Keratinocyte (primary cell): ENCODE measurements at regions not wholly inside any gene's neighbourhood (a gene's known extent, or its start where the extent isn't known, plus 50 kb on each side); places are given as distances from the start of the nearest gene placed in this dataset.

Experiments
- DNase-seq: peaks from one replicate; pipeline ENCODE4 v3.0.0-alpha.2; 2011; ENCODE audit warnings: low read depth, missing footprints, low spot score
- FAIRE-seq: peaks from 2 replicates; lab custom pipeline; 2011; peaks lifted over from hg19 to GRCh38; lab: Jason Lieb, UNC
- H2AFZ ChIP-seq: 2 replicates; pipeline ENCODE4 v1.6.0; 2012; ENCODE audit warnings: low read length, control low read depth, inconsistent platforms; ENCODE audit not compliant: control insufficient read depth
- H3K27ac ChIP-seq: 2 replicates; pipeline ENCODE4 v1.5.1; 2011; ENCODE audit warnings: low read length; ENCODE audit not compliant: control insufficient read depth, insufficient read depth
- H3K27me3 ChIP-seq: 3 replicates; pipeline ENCODE4 v1.6.0; 2011; ENCODE audit warnings: low read length; ENCODE audit not compliant: control insufficient read depth, insufficient read depth; ENCODE audit errors: extremely low read depth
- H3K36me3 ChIP-seq, 2 experiments: 2 replicates in 1 of 2; 3 replicates in 1 of 2; pipeline ENCODE4 v1.5.1; 2011; ENCODE audit warnings: low read length in 2 of 2, mild to moderate bottlenecking in 1 of 2; ENCODE audit not compliant: control insufficient read depth in 2 of 2, insufficient read depth in 2 of 2; ENCODE audit errors: extremely low read depth in 1 of 2
- H3K4me1 ChIP-seq: 3 replicates; pipeline ENCODE4 v1.5.1; 2011; ENCODE audit warnings: low read length; ENCODE audit not compliant: control insufficient read depth, insufficient read depth; ENCODE audit errors: extremely low read depth
- H3K4me2 ChIP-seq: 3 replicates; pipeline ENCODE4 v1.6.0; 2011; ENCODE audit warnings: low read depth, low read length; ENCODE audit not compliant: control insufficient read depth, insufficient read depth; ENCODE audit errors: extremely low read depth
- H3K4me3 ChIP-seq, 3 experiments: fragments of 200-600 bp in 1 of 3; sonication (generic) in 1 of 3; 2 replicates in 2 of 3; 3 replicates in 1 of 3; pipeline ENCODE4 v1.5.1; 2011 to 2016; ENCODE audit warnings: low read length in 3 of 3, mild to moderate bottlenecking in 3 of 3, control low read depth in 2 of 3, inconsistent platforms in 1 of 3, low read depth in 1 of 3, mixed read lengths in 1 of 3, mixed run types in 1 of 3, moderate library complexity in 1 of 3; ENCODE audit not compliant: control insufficient read depth in 2 of 3, insufficient read depth in 2 of 3; ENCODE audit errors: extremely low read depth in 1 of 3
- H3K79me2 ChIP-seq: 2 replicates; pipeline ENCODE4 v1.6.0; 2012; ENCODE audit warnings: low read length; ENCODE audit not compliant: control insufficient read depth, insufficient read depth
- H3K9ac ChIP-seq: 3 replicates; pipeline ENCODE4 v1.6.0; 2011; ENCODE audit warnings: low read length; ENCODE audit not compliant: control insufficient read depth, insufficient read depth; ENCODE audit errors: extremely low read depth
- H3K9me1 ChIP-seq: 3 replicates; pipeline ENCODE4 v1.6.0; 2011; ENCODE audit warnings: low read length; ENCODE audit not compliant: control insufficient read depth, insufficient read depth; ENCODE audit errors: extremely low read depth
- H3K9me3 ChIP-seq: 2 replicates; pipeline ENCODE4 v1.5.1; 2012; ENCODE audit warnings: low read depth, low read length; ENCODE audit not compliant: control insufficient read depth
- H4K20me1 ChIP-seq: 3 replicates; pipeline ENCODE4 v1.6.0; 2011; ENCODE audit warnings: low read length; ENCODE audit not compliant: control insufficient read depth, insufficient read depth; ENCODE audit errors: extremely low read depth
- CTCF ChIP-seq, 3 experiments: IDR thresholded peaks in 1 of 3; conservative IDR thresholded peaks in 1 of 3; optimal IDR thresholded peaks in 1 of 3; 2 replicates in 2 of 3; 3 replicates in 1 of 3; pipeline versions ENCODE3 to v1.5.1; 2011; ENCODE audit warnings: low read length in 3 of 3, mild to moderate bottlenecking in 3 of 3, moderate library complexity in 2 of 3, control low read depth in 1 of 3, inconsistent platforms in 1 of 3; ENCODE audit not compliant: insufficient read depth in 2 of 3; ENCODE audit errors: extremely low read depth in 1 of 3
- EZH2 ChIP-seq: IDR thresholded peaks from one replicate; pipeline ENCODE4 v1.6.1; 2012; ENCODE audit warnings: inconsistent platforms, mild to moderate bottlenecking, low read length, moderate library complexity
- dilution Hi-C: fragments of 300-500 bp; cut with MboI; formaldehyde crosslinking; loops from one replicate; pipeline ENCODE4 v1.7.0; 2020; ENCODE audit warnings: low sequenced_read_pairs; ENCODE audit not compliant: extremely low pct_ligation_motif_present

- no peak overlapping the region for H3K4me2 ChIP-seq
- dilution Hi-C loops: no loop called here
- H3K9me1 ChIP-seq: no peaks in the 10 kb centered on the region
- no peak overlapping the region for H3K9ac ChIP-seq
- no peaks in the 10 kb centered on the region for H3K79me2 ChIP-seq
- H3K9me3 ChIP-seq: no peaks in the 10 kb centered on the region
- DNase-seq (no peak), FAIRE-seq (no peak)
- no peak overlapping the region for H3K4me3 ChIP-seq
- no peak overlapping the region for H2AFZ ChIP-seq
- H3K4me1 ChIP-seq: no peaks in the 10 kb centered on the region
- no peak overlapping the region for H3K27ac ChIP-seq
- no peaks in the 10 kb centered on the region for H3K36me3 ChIP-seq
- no peaks in the 10 kb centered on the region for H4K20me1 ChIP-seq
- no peak for TF ChIP-seq EZH2
- H3K27me3 ChIP-seq: peaks cover 4% of the 10 kb centered on the region
These were observed 211.9 kb upstream of the CADM1 start for GRCh38 chr11:115716080-115716479.

- Histone ChIP-seq H3K9me1 (no peaks in the 10 kb centered on the region), H3K27ac (no peak overlapping the region), H3K27me3 (peaks cover 11% of the 10 kb centered on the region), H3K4me2 (no peak overlapping the region), H4K20me1 (no peaks in the 10 kb centered on the region), H2AFZ (no peak overlapping the region), H3K4me1 (no peaks in the 10 kb centered on the region), H3K9me3 (no peaks in the 10 kb centered on the region), H3K4me3 (no peak overlapping the region), H3K9ac (no peak overlapping the region), H3K36me3 (no peaks in the 10 kb centered on the region), H3K79me2 (no peaks in the 10 kb centered on the region)
- dilution Hi-C loops: no loop called here
- no peak for FAIRE-seq
- no peak for TF ChIP-seq CTCF (optimal IDR thresholded peaks at IDR 0.05 in 1 of 3, IDR thresholded peaks at IDR 0.05 in 1 of 3, conservative IDR thresholded peaks at IDR 0.05 in 1 of 3; ENCODE audit: extremely low read depth in 1 of 3, insufficient read depth in 2 of 3, low read length in 3 of 3)
- TF ChIP-seq EZH2: no peak
- no peak for DNase-seq
These were observed 211.1 kb upstream of the CADM1 start for GRCh38 chr11:115715251-115715770.

- Histone ChIP-seq H3K4me2 (no peak overlapping the region), H3K79me2 (no peaks in the 10 kb centered on the region), H4K20me1 (no peaks in the 10 kb centered on the region), H3K9ac (no peak overlapping the region), H3K4me1 (no peaks in the 10 kb centered on the region), H3K27me3 (peaks cover 11% of the 10 kb centered on the region), H3K9me1 (no peaks in the 10 kb centered on the region), H3K36me3 (no peaks in the 10 kb centered on the region), H3K9me3 (no peaks in the 10 kb centered on the region), H3K27ac (no peak overlapping the region), H3K4me3 (no peak overlapping the region), H2AFZ (no peak overlapping the region)
- TF ChIP-seq EZH2 (no peak), CTCF (optimal IDR thresholded peaks at IDR 0.05 in 1 of 3, IDR thresholded peaks at IDR 0.05 in 1 of 3, conservative IDR thresholded peaks at IDR 0.05 in 1 of 3; ENCODE audit: extremely low read depth in 1 of 3, insufficient read depth in 2 of 3, low read length in 3 of 3) (no peak)
- no peak for FAIRE-seq
- no peak for DNase-seq
- dilution Hi-C loops: no loop called here
These were observed 208.1 kb upstream of the CADM1 start for GRCh38 chr11:115712296-115712695.
